ENCODE measurements at regions not wholly inside any gene's neighbourhood (a gene's known extent, or its start where the extent isn't known, plus 50 kb on each side); places are given as distances from the start of the nearest gene placed in this dataset.

- DNase-seq (ENCODE audit: low spot score), result no peak
- H3K4me2 ChIP-seq (ENCODE audit: low read depth, low read length), result no peak overlapping the region
- ChIA-PET CTCF (ENCODE audit: low intra/inter-chr PET ratio, low total read pairs) (no interaction called here), POLR2A (no interaction called here)
- BruUV-seq (replicated peaks), result no TSS peak
- WGBS (ENCODE audit: low lambda C conversion rate), result 6% methylated on average over 6 of the region's 6 CpGs
- no peak overlapping the region for H3K27ac ChIP-seq (ENCODE audit: extremely low read length, insufficient read depth, low read length)
- no peak for FAIRE-seq
- H3K27me3 ChIP-seq (ENCODE audit: control insufficient read depth in 1 of 2, insufficient read depth in 2 of 2, low read length in 2 of 2), result no peaks in the 10 kb centered on the region
- no peak for ATAC-seq
- no peaks in the 10 kb centered on the region for H3K79me2 ChIP-seq (ENCODE audit: insufficient read depth, low read length)
- H3K4me3 ChIP-seq (replicated peaks in 1 of 3; ENCODE audit: insufficient read depth in 1 of 3, low read depth in 2 of 3, low read length in 3 of 3), result no peak overlapping the region
- no peaks in the 10 kb centered on the region for H3K36me3 ChIP-seq (replicated peaks in 1 of 2; ENCODE audit: control insufficient read depth in 1 of 2, insufficient read depth in 2 of 2, low read length in 2 of 2)
- TF ChIP-seq SALL2 (CRISPR knock-in tag; IDR thresholded peaks at IDR 0.05) (no peak), PPARG (CRISPR knock-in tag; conservative IDR thresholded peaks at IDR 0.05) (no peak), DMTF1 (CRISPR knock-in tag; IDR thresholded peaks at IDR 0.05) (no peak), ZMYM4 (CRISPR knock-in tag; IDR thresholded peaks at IDR 0.05) (no peak), CREM (IDR thresholded peaks at IDR 0.05) (no peak), CREM (CRISPR knock-in tag; IDR thresholded peaks at IDR 0.05) (no peak), DNMT1 (CRISPR knock-in tag; IDR thresholded peaks at IDR 0.05) (no peak)
- peaks cover 13% of the 10 kb centered on the region for H3K4me1 ChIP-seq (ENCODE audit: insufficient read depth, low read length)
- H2AFZ ChIP-seq (ENCODE audit: low read length), result no peak overlapping the region
- H4K20me1 ChIP-seq (ENCODE audit: insufficient read depth, low read length), result no peaks in the 10 kb centered on the region
- intact Hi-C loops (cut with micrococcal nuclease; ENCODE audit: unreplicated experiment) (no loop called here), in situ Hi-C loops (cut with HindIII; ENCODE audit: extremely low pct_ligation_motif_present, low pct_unique_long_range_greater_than_20kb) (no loop called here)
- H3K9ac ChIP-seq (ENCODE audit: insufficient read depth, low read depth, low read length), result no peak overlapping the region
- H3K9me3 ChIP-seq (ENCODE audit: low read length), result no peaks in the 10 kb centered on the region
Measured at GRCh38 chr12:14279845-14280244, 85.6 kb upstream of the ATF7IP start.

GRCh38 chr12:14280921-14281320 lies 84.6 kb upstream of the ATF7IP start:
- intact Hi-C loops (cut with micrococcal nuclease; ENCODE audit: unreplicated experiment), result no loop called here
- Histone ChIP-seq H4K20me1 (ENCODE audit: insufficient read depth, low read length) (no peaks in the 10 kb centered on the region), H3K27me3 (ENCODE audit: control insufficient read depth in 1 of 2, insufficient read depth in 2 of 2, low read length in 2 of 2) (no peaks in the 10 kb centered on the region), H3K9ac (ENCODE audit: insufficient read depth, low read depth, low read length) (no peak overlapping the region), H3K27ac (ENCODE audit: extremely low read length, insufficient read depth, low read length) (no peak overlapping the region), H3K79me2 (ENCODE audit: insufficient read depth, low read length) (no peaks in the 10 kb centered on the region), H3K4me3 (replicated peaks in 1 of 3; ENCODE audit: insufficient read depth in 1 of 3, low read depth in 2 of 3, low read length in 3 of 3) (no peak overlapping the region), H2AFZ (ENCODE audit: low read length) (no peak overlapping the region), H3K4me1 (ENCODE audit: insufficient read depth, low read length) (peaks cover 13% of the 10 kb centered on the region), H3K36me3 (replicated peaks in 1 of 2; ENCODE audit: control insufficient read depth in 1 of 2, insufficient read depth in 2 of 2, low read length in 2 of 2) (no peaks in the 10 kb centered on the region), H3K9me3 (ENCODE audit: low read length) (no peaks in the 10 kb centered on the region), H3K4me2 (ENCODE audit: low read depth, low read length) (no peak overlapping the region)
- 55% methylated on average over 5 of the region's 5 CpGs for WGBS (ENCODE audit: low lambda C conversion rate)
- ATAC-seq (no peak), FAIRE-seq (no peak), DNase-seq (ENCODE audit: low spot score) (no peak)
- TF ChIP-seq POGZ (CRISPR knock-in tag; IDR thresholded peaks at IDR 0.05), result no peak
- no peak for TF ChIP-seq ZNF740 (CRISPR knock-in tag; IDR thresholded peaks at IDR 0.05)
- TF ChIP-seq ZNF350 (CRISPR knock-in tag; IDR thresholded peaks at IDR 0.05; ENCODE audit: borderline replicate concordance, low read depth), result no peak
- TF ChIP-seq MED1 (CRISPR knock-in tag; IDR thresholded peaks at IDR 0.05), result no peak
- POLR2A ChIA-PET, result no interaction called here
- BruUV-seq (replicated peaks), result no TSS peak
- CTCF ChIA-PET (ENCODE audit: low intra/inter-chr PET ratio, low total read pairs), result no interaction called here
- in situ Hi-C loops (cut with HindIII; ENCODE audit: extremely low pct_ligation_motif_present, low pct_unique_long_range_greater_than_20kb), result no loop called here

Measured in HepG2 (cell line).